IMR-90 (cell line): ENCODE measurements at regions not wholly inside any gene's neighbourhood (a gene's known extent, or its start where the extent isn't known, plus 50 kb on each side); places are given as distances from the start of the nearest gene placed in this dataset. TPM values are rescaled to one million over a fixed set of nuclear protein-coding genes. Genes with fewer than 3 reads are reported as not detected.

Experiments
- microRNA-seq, 2 experiments: library from miRNA; stranded (forward) in 1 of 2; unstranded in 1 of 2; fragments of 10-50 nt in 1 of 2; fragments of <30 nt in 1 of 2; gene quantifications in 1 of 2; microRNA quantifications in 1 of 2; one replicate each; pipeline versions ENCODE3 to v1.1.0; 2013 to 2020; ENCODE audit not compliant: insufficient read depth in 1 of 2, insufficient read length in 1 of 2, unreplicated experiment in 1 of 2
- small RNA-seq, 5 experiments: library from RNA; depleted of rRNA; stranded (forward); fragments of <200 nt; gene quantifications; one replicate each; pipeline ENCODE3, GENCODE V24; 2012

Small RNA genes lying in the stretch of these regions (microRNA-seq; reads per million reads assigned to microRNA genes)
- not detected for gene RNA5SP331 (ENCODE audit: insufficient read depth, insufficient read length)

Small RNA genes lying in the stretch of these regions (small RNA-seq; reads per million reads assigned to genes)
- 0 reads per million in 5 experiments for gene RNA5SP331
